ENCODE measurements at regions not wholly inside any gene's neighbourhood (a gene's known extent, or its start where the extent isn't known, plus 50 kb on each side); places are given as distances from the start of the nearest gene placed in this dataset.
"Not testable (repeated sequence)": the region's sequence is repeated elsewhere in the genome, so short reads cannot be mapped to it uniquely, and the experiment has no call there.

- no peak for DNase-seq
These were observed 342.6 kb downstream of the DMAC1 start for GRCh38 chr9:7456793-7457530.

- no peak for DNase-seq
These were observed 343.2 kb downstream of the DMAC1 start for GRCh38 chr9:7456377-7456776.

- DNase-seq: no peak
These were observed 345.0 kb downstream of the DMAC1 start for GRCh38 chr9:7454624-7455023.

- DNase-seq: no peak
These were observed 347.2 kb downstream of the DMAC1 start for GRCh38 chr9:7452378-7452777.

GRCh38 chr9:7451062-7451461 is 348.5 kb downstream of the DMAC1 start:
- DNase-seq: no peak

GRCh38 chr9:7443541-7443940 is 356.0 kb downstream of the DMAC1 start:
- DNase-seq: no peak

GRCh38 chr9:7439355-7439995 is 360.1 kb downstream of the DMAC1 start:
- no peak for DNase-seq

GRCh38 chr9:7436754-7437153 is 362.8 kb downstream of the DMAC1 start:
- no peak for DNase-seq

GRCh38 chr9:7433508-7434292 is 365.9 kb downstream of the DMAC1 start:
- DNase-seq: no peak

GRCh38 chr9:7432989-7433388 is 366.6 kb downstream of the DMAC1 start:
- no peak for DNase-seq

- DNase-seq: not testable (repeated sequence)
These were observed 382.2 kb downstream of the DMAC1 start for GRCh38 chr9:7417397-7417796.

- no peak for DNase-seq
These were observed 383.7 kb downstream of the DMAC1 start for GRCh38 chr9:7415836-7416235.

- DNase-seq: no peak
These were observed 390.7 kb downstream of the DMAC1 start for GRCh38 chr9:7408845-7409244.

GRCh38 chr9:7407246-7407645 is 392.3 kb downstream of the DMAC1 start:
- DNase-seq: no peak

GRCh38 chr9:7405924-7406604 is 393.5 kb downstream of the DMAC1 start:
- DNase-seq: no peak

- no peak for DNase-seq
These were observed 395.6 kb downstream of the DMAC1 start for GRCh38 chr9:7403839-7404487.

- DNase-seq: no peak
These were observed 396.6 kb downstream of the DMAC1 start for GRCh38 chr9:7403028-7403389.

GRCh38 chr9:7402334-7403027 is 397.1 kb downstream of the DMAC1 start:
- DNase-seq: no peak

- DNase-seq: no peak
These were observed 398.5 kb downstream of the DMAC1 start for GRCh38 chr9:7401116-7401515.

GRCh38 chr9:7394002-7394774 is 405.4 kb downstream of the DMAC1 start:
- DNase-seq: no peak

- no peak for DNase-seq
These were observed 407.4 kb downstream of the DMAC1 start for GRCh38 chr9:7392148-7392547.
